ENCODE measurements at regions not wholly inside any gene's neighbourhood (a gene's known extent, or its start where the extent isn't known, plus 50 kb on each side); places are given as distances from the start of the nearest gene placed in this dataset.

GRCh38 chr5:62149879-62150278 lies 156.1 kb upstream of the KIF2A start:
- TF ChIP-seq CTCF (IDR thresholded peaks at IDR 0.05) (no peak), POLR2A (IDR thresholded peaks at IDR 0.05) (no peak)
- Histone ChIP-seq H3K36me3 (no peaks in the 10 kb centered on the region), H3K27ac (no peak overlapping the region), H3K4me1 (no peaks in the 10 kb centered on the region), H3K9me3 (no peaks in the 10 kb centered on the region), H3K27me3 (no peaks in the 10 kb centered on the region), H3K4me3 (no peak overlapping the region)
- DNase-seq, result no peak

GRCh38 chr5:62152394-62153087 lies 153.5 kb upstream of the KIF2A start:
- no peaks in the 10 kb centered on the region for H3K4me1 ChIP-seq
- no peak overlapping the region for H3K4me3 ChIP-seq
- no peaks in the 10 kb centered on the region for H3K27me3 ChIP-seq
- no peaks in the 10 kb centered on the region for H3K36me3 ChIP-seq
- no peaks in the 10 kb centered on the region for H3K9me3 ChIP-seq
- no peak overlapping the region for H3K27ac ChIP-seq
- no peak for TF ChIP-seq POLR2A (IDR thresholded peaks at IDR 0.05)
- TF ChIP-seq CTCF (IDR thresholded peaks at IDR 0.05), result no peak
- no peak for DNase-seq

- Histone ChIP-seq H3K27ac (no peak overlapping the region), H3K4me3 (no peak overlapping the region), H3K36me3 (no peaks in the 10 kb centered on the region), H3K9me3 (no peaks in the 10 kb centered on the region), H3K4me1 (no peaks in the 10 kb centered on the region), H3K27me3 (no peaks in the 10 kb centered on the region)
- no peak for DNase-seq
- TF ChIP-seq POLR2A (IDR thresholded peaks at IDR 0.05) (no peak), CTCF (IDR thresholded peaks at IDR 0.05) (no peak)
Measured at GRCh38 chr5:62154758-62155157, 151.2 kb upstream of the KIF2A start.

- H3K4me3 ChIP-seq, result no peak overlapping the region
- TF ChIP-seq CTCF (IDR thresholded peaks at IDR 0.05), result no peak
- no peak for TF ChIP-seq POLR2A (IDR thresholded peaks at IDR 0.05)
- H3K4me1 ChIP-seq, result no peaks in the 10 kb centered on the region
- no peaks in the 10 kb centered on the region for H3K9me3 ChIP-seq
- DNase-seq, result no peak
- no peak overlapping the region for H3K27ac ChIP-seq
- H3K36me3 ChIP-seq, result no peaks in the 10 kb centered on the region
- H3K27me3 ChIP-seq, result no peaks in the 10 kb centered on the region
Measured at GRCh38 chr5:62155988-62156387, 150.0 kb upstream of the KIF2A start.

GRCh38 chr5:62167561-62168057 lies 138.4 kb upstream of the KIF2A start:
- Histone ChIP-seq H3K4me1 (no peaks in the 10 kb centered on the region), H3K4me3 (no peak overlapping the region), H3K27ac (no peak overlapping the region), H3K27me3 (no peaks in the 10 kb centered on the region), H3K36me3 (no peaks in the 10 kb centered on the region), H3K9me3 (no peaks in the 10 kb centered on the region)
- no peak for DNase-seq
- TF ChIP-seq CTCF (IDR thresholded peaks at IDR 0.05) (no peak), POLR2A (IDR thresholded peaks at IDR 0.05) (no peak)
